Mesendoderm (in vitro differentiated cells): ENCODE measurements at regions not wholly inside any gene's neighbourhood (a gene's known extent, or its start where the extent isn't known, plus 50 kb on each side); places are given as distances from the start of the nearest gene placed in this dataset.

Source experiments
- DNase-seq: peaks from one replicate; pipeline ENCODE4 v3.0.0; 2013
- H2AK5ac ChIP-seq: 2 replicates; pipeline ENCODE4 v1.6.1; 2013; ENCODE audit warnings: low read length, inconsistent platforms
- H2BK120ac ChIP-seq: 2 replicates; pipeline ENCODE4 v1.6.1; 2013; ENCODE audit warnings: low read depth, mild to moderate bottlenecking, low read length, moderate library complexity, mixed read lengths
- H2BK15ac ChIP-seq: replicated peaks from 2 replicates; pipeline ENCODE4 v1.6.1; 2013; ENCODE audit warnings: low read depth, mild to moderate bottlenecking, moderate library complexity
- H2BK5ac ChIP-seq: 2 replicates; pipeline ENCODE4 v1.6.1; 2013; ENCODE audit warnings: low read length, inconsistent platforms
- H3K18ac ChIP-seq: 2 replicates; pipeline ENCODE4 v1.6.1; 2013; ENCODE audit warnings: mild to moderate bottlenecking, low read length, mixed read lengths
- H3K23ac ChIP-seq: one replicate; pipeline ENCODE4 v1.6.1; 2013; ENCODE audit warnings: low read length
- H3K27ac ChIP-seq: 2 replicates; pipeline ENCODE4 v1.5.1; 2013; ENCODE audit warnings: low read depth, mild to moderate bottlenecking, inconsistent platforms, low read length, moderate library complexity
- H3K27me3 ChIP-seq: 2 replicates; pipeline ENCODE4 v1.6.1; 2013; ENCODE audit warnings: low read length, control low read depth, mild to moderate bottlenecking, inconsistent platforms; ENCODE audit not compliant: insufficient read depth, poor library complexity
- H3K36me3 ChIP-seq: 2 replicates; pipeline ENCODE4 v1.6.1; 2013; ENCODE audit warnings: low read length, inconsistent platforms; ENCODE audit not compliant: control insufficient read depth, insufficient read depth
- H3K4ac ChIP-seq: one replicate; pipeline ENCODE4 v1.6.1; 2013; ENCODE audit warnings: low read depth, mild to moderate bottlenecking, low read length, moderate library complexity
- H3K4me1 ChIP-seq: 2 replicates; pipeline ENCODE4 v1.6.1; 2013; ENCODE audit warnings: low read depth, low read length, inconsistent platforms; ENCODE audit not compliant: control insufficient read depth
- H3K4me2 ChIP-seq: 2 replicates; pipeline ENCODE4 v1.6.1; 2013; ENCODE audit warnings: low read length
- H3K4me3 ChIP-seq: 2 replicates; pipeline ENCODE4 v1.5.1; 2013; ENCODE audit warnings: mild to moderate bottlenecking, low read length
- H3K56ac ChIP-seq: one replicate; pipeline ENCODE4 v1.6.1; 2013; ENCODE audit warnings: low read length
- H3K79me1 ChIP-seq: 2 replicates; pipeline ENCODE4 v1.6.1; 2013; ENCODE audit warnings: low read length, inconsistent platforms
- H3K79me2 ChIP-seq: 2 replicates; pipeline ENCODE4 v1.6.1; 2013; ENCODE audit warnings: mild to moderate bottlenecking, low read length; ENCODE audit not compliant: control insufficient read depth, insufficient read depth
- H3K9ac ChIP-seq: 2 replicates; pipeline ENCODE4 v1.6.1; 2013; ENCODE audit warnings: low read length, inconsistent platforms
- H4K5ac ChIP-seq: one replicate; pipeline ENCODE4 v1.6.1; 2013; ENCODE audit warnings: low read length
- H4K8ac ChIP-seq: one replicate; pipeline ENCODE4 v1.6.1; 2013; ENCODE audit warnings: low read depth, mild to moderate bottlenecking, control low read depth, low read length, moderate library complexity
- WGBS: extraction: QIAGEN DNeasy Blood & Tissue Kit; methylation state at CpG from one replicate; pipeline ENCODE4 v1.1.7; 2013; ENCODE audit warnings: low lambda C conversion rate, missing lambda C conversion rate; ENCODE audit not compliant: insufficient coverage; ENCODE audit errors: extremely low coverage; 5-methylcytosine and 5-hydroxymethylcytosine counted together

- Histone ChIP-seq H3K4me2 (no peak overlapping the region), H3K36me3 (no peaks in the 10 kb centered on the region), H2BK120ac (no peak overlapping the region), H3K4me1 (no peaks in the 10 kb centered on the region), H4K8ac (no peak overlapping the region), H3K56ac (no peak overlapping the region), H3K9ac (no peak overlapping the region), H3K79me1 (no peaks in the 10 kb centered on the region), H4K5ac (no peak overlapping the region), H2BK15ac (no peak overlapping the region), H3K4ac (no peak overlapping the region), H3K4me3 (no peak overlapping the region), H2AK5ac (no peak overlapping the region), H3K27ac (no peak overlapping the region), H3K18ac (no peak overlapping the region), H3K23ac (no peak overlapping the region), H2BK5ac (no peak overlapping the region), H3K79me2 (no peaks in the 10 kb centered on the region), H3K27me3 (no peaks in the 10 kb centered on the region)
- no peak for DNase-seq
- no CpG with 5 or more reads among the region's 2 CpGs for WGBS
Measured at GRCh38 chr12:91627225-91627624, 444.6 kb upstream of the DCN start.

DNA sequence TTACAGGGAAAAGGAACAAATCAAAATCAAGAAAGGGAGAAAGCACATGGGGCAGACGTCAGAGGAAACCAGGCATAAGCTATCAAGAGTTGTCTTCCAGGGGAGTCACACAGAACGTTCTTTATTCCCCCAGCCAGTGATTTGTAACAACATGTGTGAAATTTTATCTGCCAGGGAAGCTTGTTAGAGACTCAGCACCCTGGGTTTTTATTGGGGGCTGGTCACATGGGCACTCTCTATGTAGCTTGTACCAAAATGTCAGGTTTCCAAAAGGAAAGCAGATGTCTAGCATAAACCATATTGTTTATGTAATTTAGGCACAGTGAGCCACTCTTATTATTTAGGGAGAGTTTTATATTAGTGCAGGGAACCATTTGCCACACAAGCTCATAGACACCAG, 440.4 kb upstream of the DCN start:
- Histone ChIP-seq H2AK5ac (no peak overlapping the region), H3K36me3 (no peaks in the 10 kb centered on the region), H3K56ac (no peak overlapping the region), H4K8ac (no peak overlapping the region), H3K27me3 (no peaks in the 10 kb centered on the region), H4K5ac (no peak overlapping the region), H2BK15ac (no peak overlapping the region), H3K4ac (no peak overlapping the region), H3K4me1 (no peaks in the 10 kb centered on the region), H3K79me2 (no peaks in the 10 kb centered on the region), H3K4me3 (no peak overlapping the region), H2BK120ac (no peak overlapping the region), H3K23ac (no peak overlapping the region), H3K18ac (no peak overlapping the region), H2BK5ac (no peak overlapping the region), H3K4me2 (no peak overlapping the region), H3K9ac (no peak overlapping the region), H3K79me1 (no peaks in the 10 kb centered on the region), H3K27ac (no peak overlapping the region)
- peak; percentile 10 for DNase-seq
- WGBS = no CpG with 5 or more reads among the region's 2 CpGs

DNA sequence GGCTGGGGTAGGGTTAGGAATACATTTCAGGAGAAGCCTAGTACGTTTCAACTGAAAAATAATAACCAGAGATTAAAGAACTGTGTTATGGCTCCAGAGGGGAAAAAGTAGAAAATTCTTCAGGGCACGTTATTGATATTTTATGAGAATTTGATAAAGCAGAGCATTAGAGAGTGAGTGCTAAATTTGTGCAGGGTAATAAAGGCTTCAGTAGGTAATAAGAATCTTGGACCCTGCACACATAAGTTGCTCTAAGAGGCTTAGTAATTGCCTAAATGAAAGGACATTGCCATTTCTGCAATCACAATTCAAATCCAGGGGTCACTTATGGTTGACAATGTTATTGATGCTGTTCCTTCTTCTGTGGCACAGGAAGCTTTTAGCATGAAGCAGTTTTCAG, 439.4 kb upstream of the DCN start:
- Histone ChIP-seq H2BK120ac (no peak overlapping the region), H2BK15ac (no peak overlapping the region), H3K27ac (no peak overlapping the region), H3K9ac (no peak overlapping the region), H3K4me3 (no peak overlapping the region), H3K36me3 (no peaks in the 10 kb centered on the region), H3K79me2 (no peaks in the 10 kb centered on the region), H3K4ac (no peak overlapping the region), H3K4me2 (no peak overlapping the region), H3K23ac (no peak overlapping the region), H3K18ac (no peak overlapping the region), H3K27me3 (no peaks in the 10 kb centered on the region), H4K8ac (no peak overlapping the region), H2BK5ac (no peak overlapping the region), H3K79me1 (no peaks in the 10 kb centered on the region), H3K4me1 (no peaks in the 10 kb centered on the region), H2AK5ac (no peak overlapping the region), H4K5ac (no peak overlapping the region), H3K56ac (no peak overlapping the region)
- no peak for DNase-seq
- no CpG with 5 or more reads among the region's 2 CpGs for WGBS

GRCh38 chr12:91620992-91621391, 438.4 kb upstream of the DCN start:
- H3K27ac ChIP-seq = no peak overlapping the region

DNA sequence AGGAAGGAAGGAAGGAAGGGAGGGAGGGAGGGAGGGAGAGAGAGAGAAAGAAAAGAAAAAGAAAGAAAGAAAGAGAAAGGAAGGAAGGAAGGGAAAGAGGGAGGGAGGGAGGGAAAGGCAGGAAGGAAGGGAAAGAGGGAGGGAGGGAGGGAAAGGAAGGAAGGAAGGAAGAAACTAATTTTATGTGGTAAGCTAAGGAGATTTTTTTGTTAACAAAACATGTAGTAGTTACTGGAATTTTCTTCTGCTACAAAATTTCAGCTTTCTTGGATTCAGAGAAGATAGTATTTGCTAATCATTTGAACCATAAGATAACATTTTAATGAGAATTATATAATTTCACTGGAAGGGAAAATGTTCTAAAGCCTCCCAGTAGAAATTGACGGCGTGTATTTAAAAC, 437.8 kb upstream of the DCN start:
- H3K4me2 ChIP-seq = no peak overlapping the region
- no peaks in the 10 kb centered on the region for H3K79me1 ChIP-seq
- H3K36me3 ChIP-seq = no peaks in the 10 kb centered on the region
- no peak overlapping the region for H4K5ac ChIP-seq
- H3K56ac ChIP-seq = no peak overlapping the region
- WGBS = no CpG with 5 or more reads among the region's 2 CpGs
- no peak overlapping the region for H3K18ac ChIP-seq
- no peak overlapping the region for H2AK5ac ChIP-seq
- no peak overlapping the region for H2BK120ac ChIP-seq
- H3K27me3 ChIP-seq = no peaks in the 10 kb centered on the region
- H3K23ac ChIP-seq = no peak overlapping the region
- H3K9ac ChIP-seq = no peak overlapping the region
- H3K4me1 ChIP-seq = no peaks in the 10 kb centered on the region
- no peak for DNase-seq
- no peak overlapping the region for H3K4me3 ChIP-seq
- no peak overlapping the region for H3K4ac ChIP-seq
- no peaks in the 10 kb centered on the region for H3K79me2 ChIP-seq
- no peak overlapping the region for H2BK15ac ChIP-seq
- H4K8ac ChIP-seq = no peak overlapping the region
- H2BK5ac ChIP-seq = no peak overlapping the region
- H3K27ac ChIP-seq = no peak overlapping the region

More at GRCh38 chr12:91620992-91621391, 438.4 kb upstream of the DCN start:
- Histone ChIP-seq H2BK5ac (no peak overlapping the region), H3K4me3 (no peak overlapping the region), H2AK5ac (no peak overlapping the region), H3K79me2 (no peaks in the 10 kb centered on the region), H3K36me3 (no peaks in the 10 kb centered on the region), H3K4ac (no peak overlapping the region), H3K79me1 (no peaks in the 10 kb centered on the region), H2BK120ac (no peak overlapping the region), H3K56ac (no peak overlapping the region), H3K9ac (no peak overlapping the region), H3K27me3 (no peaks in the 10 kb centered on the region), H2BK15ac (no peak overlapping the region), H3K4me2 (no peak overlapping the region), H3K23ac (no peak overlapping the region), H3K4me1 (no peaks in the 10 kb centered on the region), H4K8ac (no peak overlapping the region), H3K18ac (no peak overlapping the region), H4K5ac (no peak overlapping the region)
- no peak for DNase-seq
- no CpG with 5 or more reads among the region's 9 CpGs for WGBS

- Histone ChIP-seq H4K5ac (no peak overlapping the region), H4K8ac (no peak overlapping the region), H3K4me1 (no peaks in the 10 kb centered on the region), H2AK5ac (no peak overlapping the region), H3K4me3 (no peak overlapping the region), H3K4ac (no peak overlapping the region), H2BK120ac (no peak overlapping the region), H3K36me3 (no peaks in the 10 kb centered on the region), H3K23ac (no peak overlapping the region), H3K56ac (no peak overlapping the region), H3K79me1 (no peaks in the 10 kb centered on the region), H2BK5ac (no peak overlapping the region), H3K18ac (no peak overlapping the region), H3K27ac (no peak overlapping the region), H3K4me2 (no peak overlapping the region), H3K79me2 (no peaks in the 10 kb centered on the region), H2BK15ac (no peak overlapping the region), H3K9ac (no peak overlapping the region), H3K27me3 (no peaks in the 10 kb centered on the region)
- WGBS = no CpG with 5 or more reads among the region's 2 CpGs
- no peak for DNase-seq
Measured at GRCh38 chr12:91618281-91618680, 435.7 kb upstream of the DCN start.
